Breast epithelium (tissue), 4 donors: ENCODE measurements at regions not wholly inside any gene's neighbourhood (a gene's known extent, or its start where the extent isn't known, plus 50 kb on each side); places are given as distances from the start of the nearest gene placed in this dataset.

Experiments used
- DNase-seq, 2 donors: peaks; one replicate each; pipeline ENCODE4 v3.0.0-alpha.2; 2019; ENCODE audit warnings: low spot score in 2 of 2
- H3K27ac ChIP-seq, 2 donors: fragments of 200-600 bp; sonication (generic) in 1 of 2; one replicate each; pipeline ENCODE4 v1.5.1; 2016 to 2019; ENCODE audit warnings: mild to moderate bottlenecking in 1 of 2
- H3K27me3 ChIP-seq, 2 donors: fragments of 200-600 bp; sonication (generic) in 1 of 2; one replicate each; pipeline versions ENCODE4 v1.5.1 to v1.6.0; 2017 to 2019; ENCODE audit warnings: control low read depth in 1 of 2, mild to moderate bottlenecking in 1 of 2
- H3K36me3 ChIP-seq: fragments of 200-600 bp; one replicate; pipeline ENCODE4 v1.5.1; 2019
- H3K4me1 ChIP-seq, 2 donors: fragments of 200-600 bp; sonication (generic); one replicate each; pipeline ENCODE4 v1.5.1; 2016 to 2019; ENCODE audit warnings: control low read depth in 1 of 2
- H3K4me3 ChIP-seq, 3 donors: fragments of 200-600 bp; sonication (generic); 1 replicate in 2 of 3; 2 replicates in 1 of 3; pipeline ENCODE4 v1.5.1; 2016 to 2019; ENCODE audit warnings: mild to moderate bottlenecking in 3 of 3, moderate library complexity in 2 of 3
- H3K9me3 ChIP-seq, 2 donors: fragments of 200-600 bp; sonication (generic) in 1 of 2; one replicate each; pipeline ENCODE4 v1.5.1; 2016 to 2019; ENCODE audit warnings: control low read depth in 1 of 2
- CTCF ChIP-seq, 3 donors: fragments of 450-650 bp; IDR thresholded peaks; one replicate each; pipeline ENCODE4 v1.5.1; 2016 to 2017; ENCODE audit warnings: antibody characterized with exemption in 3 of 3, mild to moderate bottlenecking in 3 of 3, moderate library complexity in 3 of 3
- POLR2A ChIP-seq: fragments of 450-650 bp; IDR thresholded peaks from one replicate; pipeline ENCODE4 v1.6.1; 2016; ENCODE audit warnings: antibody characterized with exemption, mild to moderate bottlenecking, moderate library complexity
- POLR2AphosphoS5 ChIP-seq, 3 donors: sonication (generic); formaldehyde crosslinking; IDR thresholded peaks; one replicate each; pipeline ENCODE4 v1.6.1; 2017; ENCODE audit warnings: antibody characterized with exemption in 3 of 3
- intact Hi-C: fragments of 100-400 bp; cut with DNase I; formaldehyde crosslinking; loops from one replicate; pipeline ENCODE4 v1.15.1; 2023; ENCODE audit warnings: low total_unique reads

DNA sequence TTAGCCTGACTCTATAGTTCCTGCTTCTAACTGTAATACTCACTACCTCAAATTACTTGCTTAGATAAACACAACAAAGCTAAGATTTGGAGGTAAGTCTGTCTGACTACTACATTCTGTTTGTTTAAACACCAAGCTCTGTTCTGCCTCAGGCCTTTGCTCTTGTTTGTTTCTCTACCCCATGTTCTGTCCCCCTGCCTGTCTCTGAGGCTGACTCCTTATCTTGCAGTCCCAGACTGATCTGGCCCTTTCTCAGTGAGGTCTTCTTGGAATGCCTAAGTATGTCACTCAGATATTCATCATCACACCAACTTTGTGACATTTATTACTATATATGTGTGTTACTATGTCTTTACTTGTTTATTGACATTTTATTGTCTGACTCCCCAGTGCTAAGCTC is 425.5 kb downstream of the LMO4 start:
- Histone ChIP-seq H3K4me3 (no peak overlapping the region), H3K27ac (no peak overlapping the region), H3K9me3 (no peaks in the 10 kb centered on the region), H3K4me1 (no peaks in the 10 kb centered on the region), H3K36me3 (no peaks in the 10 kb centered on the region), H3K27me3 (no peaks in the 10 kb centered on the region)
- no peak for DNase-seq
- TF ChIP-seq POLR2A (no peak), POLR2AphosphoS5 (IDR thresholded peaks at IDR 0.05) (no peak), CTCF (IDR thresholded peaks at IDR 0.05) (no peak)
- intact Hi-C loops = no loop called here

DNA sequence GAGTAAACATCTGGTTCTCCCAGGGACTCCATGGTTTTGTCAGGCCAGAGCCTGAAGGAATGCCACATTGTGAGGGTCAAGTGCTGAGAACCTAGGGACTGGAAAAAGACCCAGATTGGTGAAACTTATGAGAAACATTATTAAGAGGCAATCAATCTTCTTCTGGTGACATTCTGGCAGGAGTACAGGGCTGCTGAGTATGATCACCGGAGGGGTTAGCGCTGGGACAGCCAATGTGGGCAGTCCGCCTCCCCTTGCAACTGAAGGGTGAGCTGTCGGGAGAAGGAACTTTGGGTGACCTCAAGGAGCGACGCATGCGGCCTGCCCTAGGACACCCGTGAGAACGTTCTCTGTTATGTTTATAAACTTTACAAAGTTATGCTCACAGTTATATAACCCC is 429.0 kb downstream of the LMO4 start:
- no peaks in the 10 kb centered on the region for H3K4me1 ChIP-seq
- no peaks in the 10 kb centered on the region for H3K36me3 ChIP-seq
- no peaks in the 10 kb centered on the region for H3K27me3 ChIP-seq
- no peak overlapping the region for H3K27ac ChIP-seq
- no peak for TF ChIP-seq CTCF (IDR thresholded peaks at IDR 0.05)
- TF ChIP-seq POLR2AphosphoS5 (IDR thresholded peaks at IDR 0.05) = no peak
- no peak for TF ChIP-seq POLR2A
- intact Hi-C loops = no loop called here
- no peak for DNase-seq
- H3K9me3 ChIP-seq = no peaks in the 10 kb centered on the region
- H3K4me3 ChIP-seq = no peak overlapping the region

DNA sequence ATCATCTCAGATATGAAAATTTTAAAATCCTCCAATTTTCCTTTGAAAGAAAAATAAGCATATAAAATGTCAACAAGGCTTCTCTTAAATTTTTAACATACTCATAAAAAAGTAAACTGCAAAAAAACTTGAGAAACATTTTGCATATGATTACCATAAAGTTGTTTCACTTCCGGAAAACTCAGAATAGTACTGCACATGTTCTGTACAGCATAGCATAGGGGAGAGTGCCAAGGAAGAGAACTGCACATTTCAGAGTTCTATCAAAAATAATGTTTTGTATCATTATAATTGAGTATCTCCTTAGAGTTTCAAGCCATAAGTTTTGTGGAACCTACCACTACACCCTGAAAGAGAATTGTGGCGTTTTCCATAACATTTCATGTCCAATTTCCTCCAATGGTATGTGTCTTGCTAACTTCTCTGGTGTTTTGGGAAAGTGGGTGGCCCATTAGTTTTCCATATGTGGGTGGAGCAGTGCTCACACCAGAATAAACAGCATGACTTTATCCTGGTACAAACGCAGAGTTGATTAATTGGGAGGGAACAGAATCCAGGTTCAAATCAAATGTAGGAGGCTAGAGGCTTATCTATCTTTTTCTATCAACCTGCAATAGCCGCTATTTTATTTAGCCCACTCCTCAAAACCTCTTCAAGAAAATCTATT is 430.9 kb downstream of the LMO4 start:
- no peak for DNase-seq
- Histone ChIP-seq H3K9me3 (no peaks in the 10 kb centered on the region), H3K36me3 (no peaks in the 10 kb centered on the region), H3K27me3 (no peaks in the 10 kb centered on the region), H3K4me3 (no peak overlapping the region), H3K27ac (no peak overlapping the region), H3K4me1 (no peaks in the 10 kb centered on the region)
- intact Hi-C loops = no loop called here
- TF ChIP-seq POLR2AphosphoS5 (IDR thresholded peaks at IDR 0.05) (no peak), POLR2A (no peak), CTCF (IDR thresholded peaks at IDR 0.05) (no peak)

GRCh38 chr1:87760155-87760554 is 431.5 kb downstream of the LMO4 start:
- H3K36me3 ChIP-seq = no peaks in the 10 kb centered on the region
- no peaks in the 10 kb centered on the region for H3K27me3 ChIP-seq
- no peaks in the 10 kb centered on the region for H3K4me1 ChIP-seq
- no peak for DNase-seq
- TF ChIP-seq CTCF (IDR thresholded peaks at IDR 0.05) (no peak), POLR2AphosphoS5 (IDR thresholded peaks at IDR 0.05) (no peak), POLR2A (no peak)
- H3K27ac ChIP-seq = no peak overlapping the region
- intact Hi-C loops = no loop called here
- no peak overlapping the region for H3K4me3 ChIP-seq
- H3K9me3 ChIP-seq = no peaks in the 10 kb centered on the region

DNA sequence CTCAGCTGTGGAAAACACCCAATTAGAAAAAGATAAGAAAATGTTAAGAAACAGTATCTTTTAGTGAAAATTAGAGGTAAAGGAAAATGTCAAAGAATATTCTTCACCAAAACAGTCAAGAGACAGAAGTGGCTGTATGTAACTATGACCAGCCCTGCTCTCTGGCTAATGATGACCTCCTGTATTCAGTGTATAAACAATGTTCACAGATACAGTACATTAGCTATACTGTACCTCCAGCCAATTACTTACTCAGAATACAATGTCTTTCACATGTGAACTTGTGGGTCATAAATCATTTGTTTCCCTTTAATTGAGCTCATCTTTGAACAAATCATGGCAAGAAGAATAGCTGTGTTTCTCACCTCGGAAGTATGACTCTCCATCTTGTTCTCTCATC is 432.0 kb downstream of the LMO4 start:
- TF ChIP-seq POLR2AphosphoS5 (IDR thresholded peaks at IDR 0.05) (no peak), CTCF (IDR thresholded peaks at IDR 0.05) (no peak), POLR2A (no peak)
- H3K27me3 ChIP-seq = no peaks in the 10 kb centered on the region
- no peaks in the 10 kb centered on the region for H3K4me1 ChIP-seq
- intact Hi-C loops = no loop called here
- no peak overlapping the region for H3K27ac ChIP-seq
- no peaks in the 10 kb centered on the region for H3K36me3 ChIP-seq
- H3K4me3 ChIP-seq = no peak overlapping the region
- no peak for DNase-seq
- H3K9me3 ChIP-seq = no peaks in the 10 kb centered on the region
